ENCODE measurements at regions not wholly inside any gene's neighbourhood (a gene's known extent, or its start where the extent isn't known, plus 50 kb on each side); places are given as distances from the start of the nearest gene placed in this dataset.

GRCh38 chr17:27069842-27070508 is 223.9 kb upstream of the WSB1 start:
- TF ChIP-seq CTCF (IDR thresholded peaks at IDR 0.05; ENCODE audit: low read depth, low read length) (no peak), POLR2A (IDR thresholded peaks at IDR 0.05; ENCODE audit: extremely low read depth, insufficient read length) (no peak), MAX (IDR thresholded peaks at IDR 0.05; ENCODE audit: low read depth, low read length) (no peak), MYC (IDR thresholded peaks at IDR 0.05; ENCODE audit: low read depth, low read length) (no peak)

Measured in NB4 (cell line).